Endothelial cell (in vitro differentiated cells): ENCODE measurements at regions not wholly inside any gene's neighbourhood (a gene's known extent, or its start where the extent isn't known, plus 50 kb on each side); places are given as distances from the start of the nearest gene placed in this dataset.
A peak's percentile ranks its signal among the peaks of the same experiment; 100 is the strongest.

Experiments used
- DNase-seq: peaks from one replicate; pipeline ENCODE4 v3.0.0; 2021; ENCODE audit warnings: low spot score
- H3K27ac Mint-ChIP-seq: one replicate; pipeline ENCODE4 v1.8.0; 2021; ENCODE audit warnings: mixed read lengths, inconsistent platforms; ENCODE audit not compliant: unreplicated experiment
- H3K27me3 Mint-ChIP-seq: one replicate; pipeline ENCODE4 v1.8.0; 2021; ENCODE audit warnings: mild to moderate bottlenecking, moderate library complexity, mixed read lengths, inconsistent platforms; ENCODE audit not compliant: unreplicated experiment
- H3K36me3 Mint-ChIP-seq: one replicate; pipeline ENCODE4 v1.8.0; 2021; ENCODE audit warnings: mild to moderate bottlenecking, low read depth, mixed read lengths, inconsistent platforms; ENCODE audit not compliant: unreplicated experiment
- H3K4me1 Mint-ChIP-seq: one replicate; pipeline ENCODE4 v1.8.0; 2021; ENCODE audit warnings: mild to moderate bottlenecking, mixed read lengths, inconsistent platforms; ENCODE audit not compliant: unreplicated experiment
- H3K4me3 Mint-ChIP-seq: one replicate; pipeline ENCODE4 v1.8.0; 2021; ENCODE audit warnings: mild to moderate bottlenecking, mixed read lengths, inconsistent platforms; ENCODE audit not compliant: unreplicated experiment
- H3K9me3 Mint-ChIP-seq: one replicate; pipeline ENCODE4 v1.8.0; 2021; ENCODE audit warnings: mixed read lengths, inconsistent platforms; ENCODE audit not compliant: unreplicated experiment
- CTCF ChIP-seq: fragments of 200-600 bp; sonication (generic); IDR thresholded peaks from one replicate; pipeline ENCODE4 v1.5.0; 2021; ENCODE audit warnings: antibody characterized with exemption; ENCODE audit not compliant: unreplicated experiment

GRCh38 chr18:42271647-42272414, 316.8 kb downstream of the PIK3C3 start:
- no peaks in the 10 kb centered on the region for H3K27me3 Mint-ChIP-seq
- DNase-seq = no peak
- no peak overlapping the region for H3K4me3 Mint-ChIP-seq
- no peak for TF ChIP-seq CTCF
- H3K9me3 Mint-ChIP-seq = no peaks in the 10 kb centered on the region
- no peak overlapping the region for H3K27ac Mint-ChIP-seq
- H3K4me1 Mint-ChIP-seq = peaks cover 4% of the 10 kb centered on the region
- H3K36me3 Mint-ChIP-seq = no peaks in the 10 kb centered on the region

GRCh38 chr18:42274488-42275137, 319.6 kb downstream of the PIK3C3 start:
- no peaks in the 10 kb centered on the region for H3K36me3 Mint-ChIP-seq
- peaks cover 4% of the 10 kb centered on the region for H3K4me1 Mint-ChIP-seq
- TF ChIP-seq CTCF = peak; percentile 46
- H3K27ac Mint-ChIP-seq = no peak overlapping the region
- H3K4me3 Mint-ChIP-seq = no peak overlapping the region
- DNase-seq = peak; percentile 15
- no peaks in the 10 kb centered on the region for H3K27me3 Mint-ChIP-seq
- no peaks in the 10 kb centered on the region for H3K9me3 Mint-ChIP-seq

- DNase-seq = no peak
- peaks cover 4% of the 10 kb centered on the region for H3K4me1 Mint-ChIP-seq
- H3K36me3 Mint-ChIP-seq = no peaks in the 10 kb centered on the region
- no peak overlapping the region for H3K4me3 Mint-ChIP-seq
- no peaks in the 10 kb centered on the region for H3K9me3 Mint-ChIP-seq
- TF ChIP-seq CTCF = no peak
- no peak overlapping the region for H3K27ac Mint-ChIP-seq
- H3K27me3 Mint-ChIP-seq = no peaks in the 10 kb centered on the region
These were observed 320.1 kb downstream of the PIK3C3 start for GRCh38 chr18:42275138-42275535.

- no peaks in the 10 kb centered on the region for H3K36me3 Mint-ChIP-seq
- no peaks in the 10 kb centered on the region for H3K9me3 Mint-ChIP-seq
- H3K27me3 Mint-ChIP-seq = no peaks in the 10 kb centered on the region
- no peak for TF ChIP-seq CTCF
- H3K4me3 Mint-ChIP-seq = no peak overlapping the region
- H3K27ac Mint-ChIP-seq = no peak overlapping the region
- H3K4me1 Mint-ChIP-seq = peaks cover 4% of the 10 kb centered on the region
- no peak for DNase-seq
These were observed 321.1 kb downstream of the PIK3C3 start for GRCh38 chr18:42275949-42276730.
